ENCODE measurements at regions not wholly inside any gene's neighbourhood (a gene's known extent, or its start where the extent isn't known, plus 50 kb on each side); places are given as distances from the start of the nearest gene placed in this dataset.
"Not testable (repeated sequence)": the region's sequence is repeated elsewhere in the genome, so short reads cannot be mapped to it uniquely, and the experiment has no call there.

GRCh38 chr5:1653698-1654651 is 130.2 kb upstream of the LPCAT1 start:
- H3K4me3 ChIP-seq (ENCODE audit: low read depth, low read length); DNase-seq (ENCODE audit: low read depth): not testable (repeated sequence)
- peak; percentile 46; the same call in 1 of the 2 replicates for TF ChIP-seq CTCF (IDR thresholded peaks at IDR 0.05; ENCODE audit: control insufficient read depth, extremely low read depth, insufficient read depth)

GRCh38 chr5:1652873-1653697 is 129.3 kb upstream of the LPCAT1 start:
- no peak for TF ChIP-seq CTCF (IDR thresholded peaks at IDR 0.05; ENCODE audit: control insufficient read depth, extremely low read depth, insufficient read depth)
- H3K4me3 ChIP-seq (ENCODE audit: low read depth, low read length): no peak overlapping the region
- no peak for DNase-seq (ENCODE audit: low read depth)

GRCh38 chr5:1651971-1652872 is 128.5 kb upstream of the LPCAT1 start:
- no peak for DNase-seq (ENCODE audit: low read depth)
- no peak for TF ChIP-seq CTCF (IDR thresholded peaks at IDR 0.05; ENCODE audit: control insufficient read depth, extremely low read depth, insufficient read depth)
- no peak overlapping the region for H3K4me3 ChIP-seq (ENCODE audit: low read depth, low read length)

- no peak overlapping the region for H3K4me3 ChIP-seq (ENCODE audit: low read depth, low read length)
- DNase-seq (ENCODE audit: low read depth): no peak
- no peak for TF ChIP-seq CTCF (IDR thresholded peaks at IDR 0.05; ENCODE audit: control insufficient read depth, extremely low read depth, insufficient read depth)
These were observed 127.5 kb upstream of the LPCAT1 start for GRCh38 chr5:1651250-1651649.

- H3K4me3 ChIP-seq (ENCODE audit: low read depth, low read length): no peak overlapping the region
- no peak for DNase-seq (ENCODE audit: low read depth)
- no peak for TF ChIP-seq CTCF (IDR thresholded peaks at IDR 0.05; ENCODE audit: control insufficient read depth, extremely low read depth, insufficient read depth)
These were observed 125.8 kb upstream of the LPCAT1 start for GRCh38 chr5:1649554-1649953.

- TF ChIP-seq CTCF (IDR thresholded peaks at IDR 0.05; ENCODE audit: control insufficient read depth, extremely low read depth, insufficient read depth): no peak
- no peak for DNase-seq (ENCODE audit: low read depth)
- no peak overlapping the region for H3K4me3 ChIP-seq (ENCODE audit: low read depth, low read length)
These were observed 125.0 kb upstream of the LPCAT1 start for GRCh38 chr5:1648806-1649205.

Data from LNCaP clone FGC (cell line).